ENCODE measurements at regions not wholly inside any gene's neighbourhood (a gene's known extent, or its start where the extent isn't known, plus 50 kb on each side); places are given as distances from the start of the nearest gene placed in this dataset.

DNA sequence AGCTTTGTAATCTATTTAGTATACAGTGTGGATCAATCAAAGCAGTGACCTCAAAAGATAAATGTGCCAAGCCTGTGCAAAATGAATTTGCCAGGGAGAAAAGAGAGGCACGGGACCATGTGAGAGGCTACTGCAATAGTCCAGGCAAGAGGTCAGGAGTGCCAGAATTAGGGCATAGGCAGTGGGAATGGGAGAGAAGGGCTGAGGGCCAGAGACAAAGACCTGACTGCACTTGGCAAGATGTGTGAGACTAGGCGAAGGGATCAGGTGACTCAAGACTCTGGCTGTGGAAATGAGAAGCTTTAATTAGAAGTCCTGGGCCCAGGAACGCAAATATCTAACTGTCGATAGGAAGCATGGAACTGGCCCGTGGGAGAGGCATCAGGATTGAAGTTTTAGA is 168.1 kb downstream of the DHX15 start:
- peaks cover 3% of the 10 kb centered on the region for H3K4me1 Mint-ChIP-seq (ENCODE audit: low read depth)
- H3K36me3 Mint-ChIP-seq, result no peaks in the 10 kb centered on the region
- ChIA-PET CTCF (no interaction called here), POLR2A (no interaction called here)
- H3K4me3 Mint-ChIP-seq, result no peak overlapping the region
- no peak for DNase-seq
- intact Hi-C loops (cut with micrococcal nuclease), result loop anchor here (5.0 kb wide), 1 partner anchor 1454 kb away; no protein-coding TSS in a partner anchor
- H3K9me3 Mint-ChIP-seq, result no peaks in the 10 kb centered on the region
- no peak overlapping the region for H3K27ac Mint-ChIP-seq
- H3K27me3 Mint-ChIP-seq, result peaks cover 7% of the 10 kb centered on the region

- DNase-seq, result no peak
- H3K27me3 Mint-ChIP-seq, result peaks cover 6% of the 10 kb centered on the region
- no peak overlapping the region for H3K27ac Mint-ChIP-seq
- CTCF ChIA-PET, result no interaction called here
- intact Hi-C loops (cut with micrococcal nuclease), result no loop called here
- no peak overlapping the region for H3K4me3 Mint-ChIP-seq
- POLR2A ChIA-PET, result no interaction called here
- no peaks in the 10 kb centered on the region for H3K36me3 Mint-ChIP-seq
- no peaks in the 10 kb centered on the region for H3K9me3 Mint-ChIP-seq
- no peaks in the 10 kb centered on the region for H3K4me1 Mint-ChIP-seq (ENCODE audit: low read depth)
Measured at GRCh38 chr4:24413311-24413784, 171.0 kb downstream of the DHX15 start.

DNA sequence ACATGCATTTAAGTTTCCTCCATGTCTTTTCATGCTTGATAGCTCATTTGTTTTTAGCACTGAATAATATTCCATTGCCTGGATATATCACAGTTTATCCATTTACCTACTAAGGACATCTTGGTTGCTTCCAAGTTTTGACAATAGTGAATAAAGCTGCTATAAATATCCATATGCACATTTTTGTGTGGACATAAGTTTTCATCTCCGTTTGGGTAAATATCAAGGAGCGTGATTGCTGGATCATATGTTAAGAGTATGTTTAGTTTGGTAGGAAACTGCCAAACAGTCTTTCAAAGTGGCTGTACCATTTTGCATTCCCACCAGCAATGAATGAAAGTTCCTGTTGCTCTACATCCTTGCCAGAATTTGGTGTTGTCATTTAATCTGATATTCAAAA is 172.5 kb downstream of the DHX15 start:
- intact Hi-C loops (cut with micrococcal nuclease), result no loop called here
- ChIA-PET POLR2A (no interaction called here), CTCF (no interaction called here)

GRCh38 chr4:24411299-24411698 is 173.1 kb downstream of the DHX15 start:
- no peak overlapping the region for H3K27ac Mint-ChIP-seq
- H3K27me3 Mint-ChIP-seq, result peaks cover 6% of the 10 kb centered on the region
- H3K36me3 Mint-ChIP-seq, result no peaks in the 10 kb centered on the region
- no peak overlapping the region for H3K4me3 Mint-ChIP-seq
- intact Hi-C loops (cut with micrococcal nuclease), result no loop called here
- H3K9me3 Mint-ChIP-seq, result no peaks in the 10 kb centered on the region
- DNase-seq, result no peak
- POLR2A ChIA-PET, result no interaction called here
- CTCF ChIA-PET, result interaction anchor here (0.6 to 1.1 kb wide), 3 partner anchors 7 to 157 kb away, joined by 3 read pairs; no protein-coding TSS in a partner anchor
- H3K4me1 Mint-ChIP-seq (ENCODE audit: low read depth), result no peaks in the 10 kb centered on the region

More for the DNA sequence above, 172.5 kb downstream of the DHX15 start:
- no peak overlapping the region for H3K27ac Mint-ChIP-seq
- DNase-seq, result no peak
- peaks cover 6% of the 10 kb centered on the region for H3K27me3 Mint-ChIP-seq
- H3K9me3 Mint-ChIP-seq, result no peaks in the 10 kb centered on the region
- H3K36me3 Mint-ChIP-seq, result no peaks in the 10 kb centered on the region
- H3K4me3 Mint-ChIP-seq, result no peak overlapping the region
- no peaks in the 10 kb centered on the region for H3K4me1 Mint-ChIP-seq (ENCODE audit: low read depth)

DNA sequence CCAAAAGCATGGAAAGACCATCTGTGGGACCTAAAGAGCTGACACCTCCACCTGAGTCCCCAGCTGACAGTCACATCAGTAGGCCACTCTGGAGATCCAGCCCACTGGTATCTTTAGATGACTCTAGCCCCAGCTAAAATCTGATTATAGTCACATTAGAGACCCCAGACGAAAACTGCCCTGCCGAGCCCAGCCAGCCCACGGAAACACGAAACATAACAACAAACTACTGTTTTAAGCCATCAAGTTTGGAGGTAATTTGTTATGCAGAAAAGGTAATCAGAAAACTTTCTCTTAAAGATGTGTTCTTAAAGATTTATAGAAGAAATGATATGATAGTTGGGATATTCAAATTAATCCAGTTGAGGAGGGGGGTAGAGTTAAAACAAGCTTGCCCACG is 175.7 kb downstream of the DHX15 start:
- H3K9me3 Mint-ChIP-seq, result no peaks in the 10 kb centered on the region
- DNase-seq, result no peak
- CTCF ChIA-PET, result interaction anchor here (1.2 kb wide), 1 partner anchor 11 kb away, joined by 4 read pairs; no protein-coding TSS in a partner anchor

GRCh38 chr4:24405926-24406325 is 178.4 kb downstream of the DHX15 start:
- no peak for DNase-seq
- CTCF ChIA-PET, result no interaction called here
- H3K36me3 Mint-ChIP-seq, result no peaks in the 10 kb centered on the region
- POLR2A ChIA-PET, result no interaction called here
- no peak overlapping the region for H3K4me3 Mint-ChIP-seq
- H3K27me3 Mint-ChIP-seq, result no peaks in the 10 kb centered on the region
- intact Hi-C loops (cut with micrococcal nuclease), result no loop called here
- H3K4me1 Mint-ChIP-seq (ENCODE audit: low read depth), result no peaks in the 10 kb centered on the region
- no peak overlapping the region for H3K27ac Mint-ChIP-seq
- H3K9me3 Mint-ChIP-seq, result no peaks in the 10 kb centered on the region

More for the DNA sequence above, 175.7 kb downstream of the DHX15 start:
- Mint-ChIP-seq H3K36me3 (no peaks in the 10 kb centered on the region), H3K27me3 (peaks cover 5% of the 10 kb centered on the region), H3K4me1 (ENCODE audit: low read depth) (no peaks in the 10 kb centered on the region), H3K27ac (no peak overlapping the region), H3K4me3 (no peak overlapping the region)
- POLR2A ChIA-PET, result no interaction called here
- intact Hi-C loops (cut with micrococcal nuclease), result no loop called here

DNA sequence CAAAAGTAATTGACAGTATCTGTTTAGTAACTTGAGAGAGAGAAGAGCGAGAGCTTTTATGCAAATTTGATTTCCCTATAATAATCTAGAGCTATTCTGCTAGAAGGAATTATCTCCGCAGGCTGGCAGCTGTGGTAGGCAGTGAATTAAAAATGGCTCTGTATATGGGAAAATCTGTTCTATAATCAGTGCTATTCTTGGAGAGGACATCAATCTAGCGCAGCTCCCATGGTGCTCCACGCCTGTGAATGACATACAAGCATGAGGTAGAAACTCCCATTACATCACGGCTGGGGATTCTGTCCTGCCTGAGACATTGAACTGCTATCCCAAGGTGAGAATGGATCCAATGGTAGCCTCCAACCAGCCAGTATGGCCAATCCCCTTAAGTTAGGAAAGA is 179.0 kb downstream of the DHX15 start:
- Mint-ChIP-seq H3K9me3 (no peaks in the 10 kb centered on the region), H3K4me1 (ENCODE audit: low read depth) (no peaks in the 10 kb centered on the region), H3K4me3 (no peak overlapping the region), H3K27me3 (no peaks in the 10 kb centered on the region), H3K27ac (no peak overlapping the region), H3K36me3 (no peaks in the 10 kb centered on the region)
- intact Hi-C loops (cut with micrococcal nuclease), result no loop called here
- no peak for DNase-seq
- POLR2A ChIA-PET, result no interaction called here
- CTCF ChIA-PET, result no interaction called here

DNA sequence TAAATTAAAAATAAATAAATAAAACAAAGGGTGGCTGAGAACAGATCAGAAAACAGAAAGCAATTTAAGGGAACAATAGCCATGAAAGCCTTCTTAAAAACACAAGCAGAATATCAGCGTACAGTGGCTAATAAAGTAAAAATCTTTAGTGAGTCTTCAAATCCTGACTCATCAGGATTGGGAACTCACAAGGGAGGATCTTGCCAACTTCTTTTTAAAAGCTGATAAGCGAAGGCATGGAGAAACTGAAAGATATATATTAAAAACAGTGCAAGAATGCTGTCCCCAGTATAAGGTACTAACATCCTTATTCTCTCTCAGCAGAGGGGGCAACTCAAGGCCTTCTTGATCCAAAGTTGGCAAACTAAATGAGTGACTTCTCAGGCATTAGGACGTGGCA is 180.1 kb downstream of the DHX15 start:
- ChIA-PET CTCF (no interaction called here), POLR2A (no interaction called here)
- no peaks in the 10 kb centered on the region for H3K36me3 Mint-ChIP-seq
- H3K4me1 Mint-ChIP-seq (ENCODE audit: low read depth), result no peaks in the 10 kb centered on the region
- no peak overlapping the region for H3K27ac Mint-ChIP-seq
- H3K27me3 Mint-ChIP-seq, result no peaks in the 10 kb centered on the region
- H3K9me3 Mint-ChIP-seq, result no peaks in the 10 kb centered on the region
- H3K4me3 Mint-ChIP-seq, result no peak overlapping the region
- no peak for DNase-seq
- intact Hi-C loops (cut with micrococcal nuclease), result no loop called here

DNA sequence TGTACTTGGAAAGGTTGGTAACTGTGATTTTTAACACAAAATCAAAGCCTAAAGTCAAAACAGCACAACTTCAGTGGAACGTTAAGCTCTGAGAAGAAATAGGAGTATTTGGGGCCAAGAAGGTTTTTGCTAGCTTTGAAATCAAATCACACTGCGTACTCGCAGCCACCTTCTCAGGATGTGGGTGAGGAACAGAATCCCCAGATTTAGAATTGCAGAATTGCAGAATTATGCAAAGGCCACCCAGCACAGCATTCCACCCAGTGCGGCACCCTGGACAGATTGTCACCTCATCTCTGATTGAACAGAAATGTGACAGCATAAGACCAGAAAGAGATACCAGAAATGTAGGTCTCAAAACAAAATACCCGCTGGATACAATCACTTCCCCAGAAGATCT is 181.1 kb downstream of the DHX15 start:
- intact Hi-C loops (cut with micrococcal nuclease), result no loop called here
- H3K4me3 Mint-ChIP-seq, result no peak overlapping the region

GRCh38 chr4:24400537-24400936 is 183.8 kb downstream of the DHX15 start:
- CTCF ChIA-PET, result no interaction called here
- Mint-ChIP-seq H3K9me3 (no peaks in the 10 kb centered on the region), H3K4me3 (no peak overlapping the region), H3K4me1 (ENCODE audit: low read depth) (no peaks in the 10 kb centered on the region), H3K27ac (no peak overlapping the region), H3K27me3 (no peaks in the 10 kb centered on the region), H3K36me3 (no peaks in the 10 kb centered on the region)
- DNase-seq, result no peak
- intact Hi-C loops (cut with micrococcal nuclease), result no loop called here
- POLR2A ChIA-PET, result no interaction called here

More for the DNA sequence above, 181.1 kb downstream of the DHX15 start:
- H3K27ac Mint-ChIP-seq, result no peak overlapping the region
- H3K4me1 Mint-ChIP-seq (ENCODE audit: low read depth), result no peaks in the 10 kb centered on the region
- no peaks in the 10 kb centered on the region for H3K27me3 Mint-ChIP-seq
- CTCF ChIA-PET, result no interaction called here
- H3K9me3 Mint-ChIP-seq, result no peaks in the 10 kb centered on the region
- POLR2A ChIA-PET, result no interaction called here
- no peak for DNase-seq
- H3K36me3 Mint-ChIP-seq, result no peaks in the 10 kb centered on the region

DNA sequence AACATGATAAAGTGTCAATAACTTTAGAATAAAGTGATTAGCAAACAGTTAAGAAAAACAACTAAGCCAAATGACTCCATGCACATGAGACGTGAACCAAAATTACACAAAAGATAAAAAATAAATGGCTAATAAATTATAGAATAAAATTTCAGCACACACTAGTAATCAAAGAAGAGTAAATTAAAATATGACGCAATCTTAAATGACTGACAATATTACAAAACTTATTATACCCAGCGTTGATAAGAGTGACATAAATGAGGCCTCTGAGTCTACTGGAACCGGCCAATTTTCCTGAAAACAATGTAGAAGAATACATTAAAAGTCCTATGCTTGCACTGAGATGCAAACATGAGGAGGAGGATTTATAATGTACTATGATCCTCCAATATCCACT is 187.4 kb downstream of the DHX15 start:
- POLR2A ChIA-PET, result no interaction called here
- intact Hi-C loops (cut with micrococcal nuclease), result no loop called here
- Mint-ChIP-seq H3K27ac (no peak overlapping the region), H3K27me3 (peaks cover 1% of the 10 kb centered on the region), H3K4me3 (no peak overlapping the region), H3K9me3 (no peaks in the 10 kb centered on the region), H3K36me3 (no peaks in the 10 kb centered on the region), H3K4me1 (ENCODE audit: low read depth) (no peaks in the 10 kb centered on the region)
- no peak for DNase-seq
- CTCF ChIA-PET, result no interaction called here

GRCh38 chr4:24395937-24396336 is 188.4 kb downstream of the DHX15 start:
- Mint-ChIP-seq H3K27me3 (peaks cover 1% of the 10 kb centered on the region), H3K36me3 (no peaks in the 10 kb centered on the region), H3K4me3 (no peak overlapping the region), H3K4me1 (ENCODE audit: low read depth) (no peaks in the 10 kb centered on the region), H3K9me3 (no peaks in the 10 kb centered on the region), H3K27ac (no peak overlapping the region)
- ChIA-PET CTCF (no interaction called here), POLR2A (no interaction called here)
- intact Hi-C loops (cut with micrococcal nuclease), result no loop called here
- no peak for DNase-seq

- Mint-ChIP-seq H3K4me3 (no peak overlapping the region), H3K4me1 (ENCODE audit: low read depth) (no peaks in the 10 kb centered on the region), H3K9me3 (no peaks in the 10 kb centered on the region), H3K36me3 (no peaks in the 10 kb centered on the region), H3K27ac (no peak overlapping the region), H3K27me3 (peaks cover 1% of the 10 kb centered on the region)
- intact Hi-C loops (cut with micrococcal nuclease), result no loop called here
- no peak for DNase-seq
- POLR2A ChIA-PET, result no interaction called here
- CTCF ChIA-PET, result no interaction called here
Measured at GRCh38 chr4:24394041-24394440, 190.3 kb downstream of the DHX15 start.

DNA sequence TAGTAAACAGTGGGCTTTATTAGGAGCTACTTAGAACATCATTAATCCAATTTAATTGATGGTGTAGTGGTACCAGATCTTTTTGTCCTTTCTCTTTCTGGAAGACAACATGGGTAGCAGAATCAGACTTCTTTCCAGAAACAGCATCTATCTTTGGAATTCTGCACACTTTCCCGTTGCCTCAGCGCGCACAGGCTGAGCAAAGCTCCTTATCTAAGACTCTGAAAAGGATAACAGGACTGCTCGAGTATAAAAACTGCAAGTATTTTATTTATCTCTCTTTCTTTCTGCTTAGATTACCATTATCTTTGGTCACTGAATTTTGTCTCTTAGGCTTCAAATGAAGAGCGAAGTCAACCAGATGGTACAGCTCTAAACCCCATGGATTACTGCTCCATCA is 191.7 kb downstream of the DHX15 start:
- ChIA-PET POLR2A (no interaction called here), CTCF (interaction anchor here (1.8 kb wide), 1 partner anchor 27 kb away, joined by 4 read pairs; no protein-coding TSS in a partner anchor)
- no peak for DNase-seq
- Mint-ChIP-seq H3K9me3 (no peaks in the 10 kb centered on the region), H3K27ac (no peak overlapping the region), H3K27me3 (peaks cover 1% of the 10 kb centered on the region), H3K4me3 (no peak overlapping the region), H3K36me3 (no peaks in the 10 kb centered on the region), H3K4me1 (ENCODE audit: low read depth) (no peaks in the 10 kb centered on the region)
- intact Hi-C loops (cut with micrococcal nuclease), result no loop called here

Data from activated CD4-positive, alpha-beta memory T cell treated with anti-CD3 and anti-CD28 coated beads for 36 hours (primary cell).